CD4-positive, alpha-beta T cell treated with Interferon gamma for 1 hour (primary cell): ENCODE measurements at regions not wholly inside any gene's neighbourhood (a gene's known extent, or its start where the extent isn't known, plus 50 kb on each side); places are given as distances from the start of the nearest gene placed in this dataset.
A peak's percentile ranks its signal among the peaks of the same experiment; 100 is the strongest.

Experiments used
- DNase-seq: peaks from one replicate; pipeline ENCODE4 v3.0.0-alpha.2; 2020

- no peak for DNase-seq
Observed at GRCh38 chr1:87791931-87792740, 463.5 kb downstream of the LMO4 start.

DNA sequence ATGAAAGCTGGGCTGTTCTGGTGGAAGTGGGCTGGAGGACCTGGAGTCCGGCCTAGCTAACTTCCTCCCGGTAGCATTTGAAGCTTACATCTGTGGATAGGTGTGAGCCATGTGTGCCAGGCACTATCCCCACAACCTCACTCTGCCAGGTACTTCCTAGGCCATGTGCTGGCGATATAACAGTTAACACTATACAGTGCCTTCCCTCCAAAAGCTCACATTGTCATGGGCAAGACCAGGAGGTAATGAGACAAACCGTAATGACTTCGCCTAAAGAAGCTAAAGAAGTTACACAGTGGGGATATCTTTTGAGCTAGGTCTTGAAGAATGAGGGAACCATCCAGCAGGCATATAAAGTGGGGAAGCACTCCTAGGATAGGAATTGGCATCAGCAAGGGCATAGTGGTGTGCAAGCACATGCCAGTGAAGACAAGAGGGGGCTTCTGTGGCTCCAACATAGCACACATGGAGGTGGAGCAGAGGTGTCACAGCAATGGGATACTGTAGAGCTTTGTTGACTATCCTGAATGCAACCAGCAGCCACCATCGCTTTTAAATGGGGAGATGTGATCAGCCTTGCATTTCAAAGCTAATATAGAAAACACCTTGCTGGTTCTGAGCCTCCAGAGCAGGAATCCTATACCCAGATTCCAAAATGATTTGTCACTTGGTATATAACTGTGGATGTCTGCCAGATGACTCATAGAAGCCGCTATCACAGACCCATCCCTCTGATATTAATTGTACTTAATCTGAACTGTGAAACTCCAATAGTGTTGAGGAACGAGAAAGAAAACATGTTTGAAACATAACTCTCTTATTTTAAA, 466.3 kb downstream of the LMO4 start:
- DNase-seq = no peak

- no peak for DNase-seq
Observed at GRCh38 chr1:87795615-87796337, 467.1 kb downstream of the LMO4 start.

DNA sequence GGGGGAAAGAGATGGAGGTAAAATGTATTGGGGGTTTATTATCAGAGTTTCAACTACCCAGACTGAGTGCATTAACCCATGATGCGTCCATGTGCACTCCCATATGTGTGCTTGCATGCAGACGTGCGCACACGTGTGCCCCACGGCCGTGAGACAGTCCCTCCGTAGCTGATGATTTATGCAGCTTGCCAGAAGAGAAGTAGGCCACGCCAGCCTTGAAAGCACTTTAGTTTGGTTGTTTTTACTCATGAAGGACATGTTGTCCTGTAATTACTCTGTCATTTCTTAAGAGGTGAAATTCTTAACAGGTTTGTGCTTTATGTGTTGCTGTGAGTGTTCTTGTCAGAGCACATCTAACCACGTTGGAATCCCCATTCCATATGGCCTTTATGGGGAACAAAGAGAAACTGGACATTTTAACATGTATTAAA, 467.8 kb downstream of the LMO4 start:
- DNase-seq = no peak

DNA sequence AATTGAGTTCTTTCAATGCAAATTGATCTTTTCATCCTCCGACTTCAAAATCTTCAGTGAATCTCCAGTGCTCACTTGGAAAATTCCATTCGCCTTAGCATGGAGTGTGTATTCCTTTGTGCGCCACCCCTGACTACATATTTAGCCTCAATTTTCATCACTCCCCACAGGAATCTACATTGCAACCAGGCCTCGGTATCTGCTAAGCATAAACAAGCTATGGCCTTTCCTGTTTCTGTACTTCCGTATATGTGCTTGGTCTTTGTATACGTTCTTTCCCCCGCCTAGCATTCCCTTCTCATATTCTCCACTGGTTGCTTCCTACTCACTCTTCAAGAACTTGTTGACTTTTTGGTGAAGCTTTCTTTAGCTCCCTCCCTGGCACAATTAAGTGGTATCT, 470.8 kb downstream of the LMO4 start:
- no peak for DNase-seq

- DNase-seq = no peak
Observed at GRCh38 chr1:87800006-87800405, 471.3 kb downstream of the LMO4 start.

DNA sequence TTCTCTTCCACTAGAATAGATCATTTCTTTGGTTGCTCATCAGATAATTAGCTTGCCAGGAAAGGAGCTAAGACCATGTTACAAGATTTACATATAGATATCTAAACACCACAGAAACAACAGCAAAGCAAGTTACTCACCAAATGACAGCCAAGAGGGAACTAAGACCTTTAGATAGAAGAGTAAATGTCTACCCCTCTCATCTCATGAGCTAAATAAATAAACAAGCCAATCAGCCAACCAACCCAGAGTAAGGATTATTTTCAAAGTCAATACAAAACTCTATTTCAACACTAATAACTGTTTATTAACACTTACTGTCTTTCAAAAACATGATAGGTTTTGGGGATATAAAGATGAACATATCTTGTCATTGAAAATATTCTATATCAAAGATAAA, 474.7 kb downstream of the LMO4 start:
- no peak for DNase-seq

DNA sequence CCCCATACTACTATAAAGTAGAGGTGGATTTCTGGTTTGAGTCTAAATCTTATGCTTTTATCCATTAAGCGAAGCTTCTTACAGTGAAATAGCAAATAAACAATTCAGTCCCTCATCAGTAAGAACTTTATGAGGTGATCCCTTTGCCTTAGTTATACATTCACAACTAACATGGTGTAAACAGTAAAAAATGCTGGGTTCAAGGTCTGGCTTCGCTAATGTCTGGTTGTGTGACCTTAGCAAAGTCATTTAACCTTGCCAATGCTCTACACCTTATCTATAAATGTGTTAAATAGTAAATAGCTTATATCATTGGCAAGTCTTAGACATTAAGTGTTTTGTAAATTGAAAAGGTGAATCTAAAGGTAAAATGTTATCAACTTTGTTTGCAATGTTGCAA, 475.4 kb downstream of the LMO4 start:
- DNase-seq = no peak

DNA sequence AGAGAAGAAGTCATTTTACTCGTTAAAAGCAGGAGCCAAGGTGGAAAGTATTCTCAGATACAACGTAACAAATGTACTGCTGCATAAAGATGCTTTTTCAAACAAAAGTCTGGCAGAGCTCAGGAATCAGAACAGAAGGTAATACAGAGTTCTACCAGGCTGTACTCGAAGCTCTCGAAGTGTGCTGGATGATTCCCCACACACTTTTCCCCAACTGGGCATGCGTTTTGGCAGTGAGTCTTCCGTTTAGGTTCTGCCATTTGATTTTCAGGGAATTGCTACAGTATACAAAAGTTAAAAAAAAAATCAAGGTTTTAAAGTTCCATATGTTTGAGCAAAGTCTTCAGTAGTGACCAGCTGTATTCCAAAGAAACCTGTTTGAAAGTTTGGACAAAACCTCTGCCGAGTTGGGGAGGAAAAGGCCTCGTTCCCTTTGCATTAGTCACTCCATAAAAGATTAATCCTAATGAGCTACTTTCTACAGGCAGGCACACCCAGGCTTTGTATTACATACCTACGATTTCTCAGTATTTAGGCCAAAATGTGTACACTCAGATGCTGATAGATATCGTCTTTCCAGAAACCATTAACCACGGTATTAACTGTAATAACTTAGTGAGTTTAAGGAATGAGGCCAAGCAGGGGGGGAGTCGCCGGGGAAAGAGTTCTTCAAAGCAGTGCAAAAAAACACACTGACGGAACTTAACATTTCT, 477.1 kb downstream of the LMO4 start:
- DNase-seq = no peak

- no peak for DNase-seq
Observed at GRCh38 chr1:87806379-87807094, 477.9 kb downstream of the LMO4 start.

GRCh38 chr1:87810166-87810565, 481.5 kb downstream of the LMO4 start:
- no peak for DNase-seq

GRCh38 chr1:87812871-87813577, 484.3 kb downstream of the LMO4 start:
- no peak for DNase-seq

DNA sequence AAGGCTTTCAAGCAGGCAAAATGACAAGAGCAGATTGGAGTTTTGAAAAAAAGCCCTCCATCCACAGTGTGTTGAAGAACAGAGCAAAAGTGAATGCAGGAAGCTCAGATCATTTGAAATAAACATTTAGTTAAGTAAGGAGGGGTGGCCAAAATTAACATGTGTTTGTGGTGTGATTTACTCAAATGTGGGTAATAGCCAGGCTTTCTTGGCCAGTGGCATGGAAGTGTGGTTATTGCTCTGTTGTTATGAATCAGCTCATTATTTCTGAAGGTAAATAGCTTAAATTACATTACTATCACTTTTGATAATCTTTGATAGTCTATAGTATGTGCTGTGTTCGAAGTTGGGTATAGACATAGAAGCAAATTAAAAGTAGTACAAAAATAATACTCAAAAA, 485.9 kb downstream of the LMO4 start:
- DNase-seq = no peak

- DNase-seq = no peak
Observed at GRCh38 chr1:87816646-87817045, 488.0 kb downstream of the LMO4 start.

DNA sequence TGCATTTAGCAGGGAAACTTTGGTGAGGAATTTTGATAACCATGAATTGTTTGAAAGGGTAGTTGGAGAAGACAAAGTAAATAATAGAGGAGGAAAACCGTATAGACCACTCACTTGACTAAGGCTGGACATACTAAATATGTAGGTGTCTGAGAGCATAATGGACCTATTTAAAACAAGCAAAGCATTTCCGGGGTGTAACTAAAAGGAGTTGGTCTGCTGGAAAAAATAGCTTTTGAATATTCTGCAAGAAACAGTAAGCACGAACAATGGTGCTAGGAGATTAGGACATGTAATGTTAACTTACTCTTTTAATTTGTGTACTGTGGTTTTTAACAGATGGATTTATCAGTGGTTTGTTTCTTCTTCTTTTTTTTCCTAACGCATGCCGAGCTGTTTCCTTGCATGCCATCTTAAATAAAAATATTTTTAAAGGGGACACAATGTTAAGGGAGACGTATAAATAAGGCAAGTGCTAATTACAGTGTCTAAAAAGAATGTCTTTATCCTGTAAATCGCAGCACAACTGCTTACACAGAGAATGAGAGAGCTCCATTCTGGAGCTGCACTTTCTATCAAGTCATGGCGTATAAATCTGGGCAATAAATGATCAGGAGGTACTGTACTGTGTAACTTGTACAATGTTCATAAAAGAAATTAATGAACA, 492.1 kb downstream of the LMO4 start:
- DNase-seq = no peak

- no peak for DNase-seq
Observed at GRCh38 chr1:87821335-87821697, 492.6 kb downstream of the LMO4 start.

GRCh38 chr1:87826681-87827251, 498.1 kb downstream of the LMO4 start:
- peak; percentile 48 for DNase-seq

DNA sequence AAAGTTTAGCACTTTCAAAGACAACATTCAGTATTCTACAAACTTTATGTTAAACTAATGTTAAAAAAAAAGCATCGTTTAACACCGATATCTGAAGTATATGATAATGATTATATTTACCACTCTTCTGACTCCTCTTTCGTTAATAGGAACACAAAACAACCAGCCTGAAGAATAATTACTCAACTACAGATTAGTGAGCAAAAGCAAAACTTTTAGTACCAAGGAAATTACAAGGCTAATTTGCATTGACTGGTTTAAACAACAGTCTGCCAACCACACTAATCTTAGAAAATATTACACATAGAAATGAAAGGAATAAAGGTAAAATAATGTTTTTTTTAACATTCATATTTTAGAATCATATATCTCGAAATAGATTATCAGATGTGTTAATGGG, 500.7 kb downstream of the LMO4 start:
- DNase-seq = no peak

- DNase-seq = no peak
Observed at GRCh38 chr1:87830432-87830978, 501.8 kb downstream of the LMO4 start.

DNA sequence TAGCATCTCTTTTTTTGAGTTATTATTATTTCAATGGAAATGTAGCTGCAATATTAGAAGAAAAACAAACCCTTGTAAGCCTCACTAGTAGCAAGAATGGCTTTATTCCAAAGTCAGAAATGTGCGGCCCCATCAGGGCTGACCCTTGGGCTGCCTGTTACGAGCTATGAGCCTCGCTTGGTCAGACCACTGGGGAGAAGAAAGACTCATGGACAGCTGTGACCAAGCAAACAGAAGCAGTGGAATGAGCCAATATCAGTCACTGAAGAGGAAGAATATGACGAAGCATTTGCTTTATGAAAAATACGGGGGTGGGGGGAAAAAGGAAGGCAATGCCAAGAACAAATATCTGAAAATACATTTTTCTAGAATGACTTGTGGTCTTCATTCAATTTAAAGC, 504.5 kb downstream of the LMO4 start:
- DNase-seq = no peak
